ENCODE measurements at regions not wholly inside any gene's neighbourhood (a gene's known extent, or its start where the extent isn't known, plus 50 kb on each side); places are given as distances from the start of the nearest gene placed in this dataset.
"Not testable (repeated sequence)": the region's sequence is repeated elsewhere in the genome, so short reads cannot be mapped to it uniquely, and the experiment has no call there.

- no peaks in the 10 kb centered on the region for H3K9me3 Mint-ChIP-seq
- no peak for TF ChIP-seq CTCF (IDR thresholded peaks at IDR 0.05)
- intact Hi-C loops (cut with micrococcal nuclease): no loop called here
- ATAC-seq (no peak), DNase-seq (no peak)
- no peaks in the 10 kb centered on the region for H3K36me3 Mint-ChIP-seq (ENCODE audit: low read depth)
- no peak overlapping the region for H3K4me3 Mint-ChIP-seq
- POLR2A ChIA-PET: no interaction called here
- H3K4me1 Mint-ChIP-seq (ENCODE audit: low read depth): no peaks in the 10 kb centered on the region
- no peak overlapping the region for H3K27ac Mint-ChIP-seq
- CTCF ChIA-PET: no interaction called here
- no peaks in the 10 kb centered on the region for H3K27me3 Mint-ChIP-seq
Observed at GRCh38 chr19:30066781-30067759, 125.0 kb downstream of the URI1 start.

GRCh38 chr19:30067956-30068506 lies 126.0 kb downstream of the URI1 start:
- H3K36me3 Mint-ChIP-seq (ENCODE audit: low read depth); H3K27ac Mint-ChIP-seq; H3K4me3 Mint-ChIP-seq; H3K4me1 Mint-ChIP-seq (ENCODE audit: low read depth); H3K27me3 Mint-ChIP-seq; DNase-seq; intact Hi-C loops (cut with micrococcal nuclease); CTCF ChIA-PET; H3K9me3 Mint-ChIP-seq; ATAC-seq; POLR2A ChIA-PET: not testable (repeated sequence)

- no peak for ATAC-seq
- no peak for TF ChIP-seq CTCF (IDR thresholded peaks at IDR 0.05)
- Mint-ChIP-seq H3K9me3 (no peaks in the 10 kb centered on the region), H3K36me3 (ENCODE audit: low read depth) (no peaks in the 10 kb centered on the region), H3K4me1 (ENCODE audit: low read depth) (no peaks in the 10 kb centered on the region), H3K4me3 (no peak overlapping the region), H3K27ac (no peak overlapping the region), H3K27me3 (no peaks in the 10 kb centered on the region)
- POLR2A ChIA-PET: no interaction called here
- no peak for DNase-seq
- intact Hi-C loops (cut with micrococcal nuclease): no loop called here
- CTCF ChIA-PET: no interaction called here
Observed at GRCh38 chr19:30068528-30069395, 126.7 kb downstream of the URI1 start.

GRCh38 chr19:30069535-30070197 lies 127.6 kb downstream of the URI1 start:
- no peak for TF ChIP-seq CTCF (IDR thresholded peaks at IDR 0.05)
- POLR2A ChIA-PET: no interaction called here

GRCh38 chr19:30070198-30070967 lies 128.3 kb downstream of the URI1 start:
- Mint-ChIP-seq H3K4me1 (ENCODE audit: low read depth) (no peaks in the 10 kb centered on the region), H3K4me3 (no peak overlapping the region), H3K9me3 (no peaks in the 10 kb centered on the region), H3K27me3 (no peaks in the 10 kb centered on the region), H3K36me3 (ENCODE audit: low read depth) (no peaks in the 10 kb centered on the region), H3K27ac (no peak overlapping the region)
- CTCF ChIA-PET: no interaction called here
- intact Hi-C loops (cut with micrococcal nuclease): no loop called here
- DNase-seq (no peak), ATAC-seq (no peak)
- POLR2A ChIA-PET: no interaction called here
- no peak for TF ChIP-seq CTCF (IDR thresholded peaks at IDR 0.05)

More at GRCh38 chr19:30069535-30070197, 127.6 kb downstream of the URI1 start:
- CTCF ChIA-PET: no interaction called here
- Mint-ChIP-seq H3K27ac (no peak overlapping the region), H3K9me3 (no peaks in the 10 kb centered on the region), H3K4me3 (no peak overlapping the region), H3K27me3 (no peaks in the 10 kb centered on the region), H3K4me1 (ENCODE audit: low read depth) (no peaks in the 10 kb centered on the region), H3K36me3 (ENCODE audit: low read depth) (no peaks in the 10 kb centered on the region)
- intact Hi-C loops (cut with micrococcal nuclease): no loop called here
- ATAC-seq (no peak), DNase-seq (no peak)
